IMR-90 (cell line): ENCODE measurements at regions not wholly inside any gene's neighbourhood (a gene's known extent, or its start where the extent isn't known, plus 50 kb on each side); places are given as distances from the start of the nearest gene placed in this dataset.

Experiments used
- ATAC-seq: fragments of 200-7000 bp; cut with Tn5 transposase; 2 replicates; pipeline ENCODE4 v1.9.1; 2020; ENCODE audit warnings: low read depth, mild to moderate bottlenecking, moderate library complexity
- BruUV-seq: library from RNA; stranded (reverse); fragments of 400-500 nt; replicated peaks from 2 replicates; lab custom pipeline; 2021; lab: Mats Ljungman, UMichigan
- CTCF ChIA-PET: fragments of 300-600 bp; formaldehyde crosslinking; extraction: SDS; loops from one replicate; lab custom pipeline; 2021; ENCODE audit warnings: antibody characterized with exemption; lab: Yijun Ruan, JAX
- POLR2A ChIA-PET: fragments of 300-600 bp; sonication (Branson Sonifier 250); formaldehyde crosslinking; loops from one replicate; lab custom pipeline; 2022; ENCODE audit warnings: antibody characterized with exemption; ENCODE audit not compliant: unreplicated experiment; lab: Charles Lee
- DNase-seq: peaks from one replicate; pipeline ENCODE4 v3.0.0; 2013
- H2AFZ ChIP-seq: replicated peaks from 2 replicates; pipeline ENCODE3; 2013; ENCODE audit warnings: low read length, mild to moderate bottlenecking; ENCODE audit not compliant: poor library complexity
- H2AK5ac ChIP-seq: 2 replicates; pipeline ENCODE4 v1.6.1; 2013; ENCODE audit warnings: low read depth, low read length, inconsistent platforms
- H2AK9ac ChIP-seq: replicated peaks from 2 replicates; pipeline ENCODE3; 2013; ENCODE audit warnings: mild to moderate bottlenecking, low read depth, low read length, moderate library complexity; ENCODE audit not compliant: poor library complexity
- H2BK120ac ChIP-seq: 2 replicates; pipeline ENCODE4 v1.6.1; 2013; ENCODE audit warnings: low read depth, low read length, inconsistent platforms
- H2BK15ac ChIP-seq: 3 replicates; pipeline ENCODE4 v1.6.1; 2013; ENCODE audit warnings: low read depth, low read length, inconsistent platforms
- H2BK20ac ChIP-seq: 2 replicates; pipeline ENCODE4 v1.6.1; 2013; ENCODE audit warnings: low read depth, mild to moderate bottlenecking, inconsistent platforms, low read length, moderate library complexity
- H2BK5ac ChIP-seq: 2 replicates; pipeline ENCODE4 v1.6.1; 2013; ENCODE audit warnings: mild to moderate bottlenecking, low read depth, low read length, inconsistent platforms; ENCODE audit not compliant: poor library complexity, severe bottlenecking
- H3K14ac ChIP-seq: replicated peaks from 2 replicates; pipeline ENCODE4 v1.6.1; 2013; ENCODE audit warnings: low read depth, low read length, inconsistent platforms
- H3K18ac ChIP-seq: 2 replicates; pipeline ENCODE4 v1.6.1; 2013; ENCODE audit warnings: low read depth, low read length, control low read depth
- H3K23ac ChIP-seq: 2 replicates; pipeline ENCODE4 v1.6.1; 2013; ENCODE audit warnings: low read depth, low read length, inconsistent platforms
- H3K27ac ChIP-seq: 2 replicates; pipeline ENCODE4 v1.5.1; 2013; ENCODE audit warnings: mild to moderate bottlenecking, control low read depth, low read length; ENCODE audit not compliant: insufficient read depth
- H3K27me3 ChIP-seq: 2 replicates; pipeline ENCODE4 v1.6.1; 2013; ENCODE audit warnings: low read length; ENCODE audit not compliant: control insufficient read depth, insufficient read depth
- H3K36me3 ChIP-seq: 2 replicates; pipeline ENCODE4 v1.6.1; 2013; ENCODE audit warnings: low read length, mixed read lengths; ENCODE audit not compliant: control insufficient read depth, insufficient read depth
- H3K4ac ChIP-seq: 2 replicates; pipeline ENCODE4 v1.6.1; 2013; ENCODE audit warnings: low read depth, low read length, inconsistent platforms
- H3K4me1 ChIP-seq: 2 replicates; pipeline ENCODE4 v1.6.1; 2013; ENCODE audit warnings: low read length, mixed read lengths; ENCODE audit not compliant: control insufficient read depth, insufficient read depth
- H3K4me2 ChIP-seq: 2 replicates; pipeline ENCODE4 v1.6.1; 2013; ENCODE audit warnings: low read depth, mild to moderate bottlenecking, control low read depth, low read length, moderate library complexity
- H3K4me3 ChIP-seq: 2 replicates; pipeline ENCODE4 v1.5.1; 2013; ENCODE audit warnings: low read depth, mild to moderate bottlenecking, control low read depth, low read length, moderate library complexity; ENCODE audit not compliant: insufficient read depth
- H3K56ac ChIP-seq: 2 replicates; pipeline ENCODE4 v1.6.1; 2013; ENCODE audit warnings: low read length, inconsistent platforms; ENCODE audit not compliant: insufficient read depth; ENCODE audit errors: extremely low read depth
- H3K79me1 ChIP-seq, 2 experiments: 2 replicates each; pipeline ENCODE4 v1.6.1; 2013; ENCODE audit warnings: low read length in 2 of 2, inconsistent platforms in 1 of 2, low read depth in 1 of 2
- H3K9ac ChIP-seq: 2 replicates; pipeline ENCODE4 v1.6.1; 2013; ENCODE audit warnings: low read depth, low read length, control low read depth
- H3K9me1 ChIP-seq: 2 replicates; pipeline ENCODE4 v1.6.1; 2013; ENCODE audit warnings: low read length, inconsistent platforms; ENCODE audit not compliant: insufficient read depth
- H3K9me3 ChIP-seq: 2 replicates; pipeline ENCODE4 v1.6.1; 2013; ENCODE audit warnings: low read length; ENCODE audit not compliant: control insufficient read depth, insufficient read depth
- H4K20me1 ChIP-seq: 2 replicates; pipeline ENCODE4 v1.6.1; 2013; ENCODE audit warnings: low read length, inconsistent platforms; ENCODE audit not compliant: insufficient read depth
- H4K5ac ChIP-seq: 2 replicates; pipeline ENCODE4 v1.6.1; 2013; ENCODE audit warnings: mild to moderate bottlenecking, low read depth, low read length, control low read depth
- H4K8ac ChIP-seq, 2 experiments: 2 replicates each; pipeline ENCODE4 v1.6.1; 2013; ENCODE audit warnings: low read depth in 2 of 2, low read length in 2 of 2, control low read depth in 1 of 2, inconsistent platforms in 1 of 2
- H4K91ac ChIP-seq: 2 replicates; pipeline ENCODE4 v1.6.1; 2013; ENCODE audit warnings: low read depth, low read length, inconsistent platforms; ENCODE audit not compliant: insufficient read depth
- MAFK ChIP-seq: IDR thresholded peaks from 2 replicates; pipeline ENCODE4 v1.6.1; 2012; ENCODE audit warnings: low read depth, low read length, improper control_type of control experiment
- RAD21 ChIP-seq: IDR thresholded peaks from 2 replicates; pipeline ENCODE4 v1.6.1; 2012; ENCODE audit warnings: low read length, improper control_type of control experiment
- RFX5 ChIP-seq: IDR thresholded peaks from 2 replicates; pipeline ENCODE4 v1.8.0; 2012; ENCODE audit warnings: low read depth, mild to moderate bottlenecking, low read length, moderate library complexity
- WGBS, 2 experiments: methylation state at CpG; one replicate each; pipeline versions ENCODE4 v1.1.5 to v1.1.7; 2013; ENCODE audit warnings: missing lambda C conversion rate in 2 of 2; ENCODE audit not compliant: insufficient read length in 1 of 2; ENCODE audit errors: extremely low coverage in 2 of 2; 5-methylcytosine and 5-hydroxymethylcytosine counted together
- dilution Hi-C: fragments of 300-500 bp; cut with HindIII; formaldehyde crosslinking; loops from one replicate; pipeline ENCODE4 v1.14.3; 2018; ENCODE audit warnings: low sequenced_read_pairs; ENCODE audit not compliant: unreplicated experiment
- in situ Hi-C: fragments of 300-500 bp; cut with MboI; formaldehyde crosslinking; loops from 3 replicates; pipeline ENCODE4 v1.14.3; 2019; ENCODE audit warnings: low sequenced_read_pairs, inconsistent platforms, mixed read lengths
- intact Hi-C: fragments of 100-400 bp; cut with micrococcal nuclease; formaldehyde crosslinking; loops from 2 replicates; pipeline ENCODE4 v1.10.0; 2022
- TF ChIP-seq, protein P1 (sequence below): conservative IDR thresholded peaks from 2 replicates; pipeline ENCODE4 v1.5.1; 2012; ENCODE audit warnings: mild to moderate bottlenecking, low read depth, low read length, improper control_type of control experiment
- TF ChIP-seq, protein P2 (sequence below): fragments of 150-350 bp; IDR thresholded peaks from 2 replicates; pipeline ENCODE4 v1.6.1; 2016; ENCODE audit warnings: low read depth, mild to moderate bottlenecking, low read length, moderate library complexity, borderline replicate concordance

DNA sequence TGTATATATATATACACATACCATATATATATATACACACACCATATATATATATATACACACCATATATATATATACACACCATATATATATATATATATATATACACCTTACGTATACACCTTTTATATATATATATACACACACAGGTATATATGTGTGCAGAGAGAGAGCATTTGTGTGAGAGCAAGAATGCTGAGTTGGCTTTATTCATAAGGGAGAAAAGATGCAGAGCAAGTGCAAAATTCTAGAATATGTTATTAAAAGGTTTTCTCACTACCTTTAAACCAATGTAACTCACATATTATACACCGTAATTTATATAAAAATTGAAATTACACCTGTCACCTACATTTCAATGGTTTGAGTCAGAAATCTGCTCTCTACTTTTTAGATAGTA lies 107.2 kb upstream of the ALCAM start:
- dilution Hi-C loops, result no loop called here

More for the DNA sequence above, 107.2 kb upstream of the ALCAM start:
- in situ Hi-C loops, result no loop called here
- no peaks in the 10 kb centered on the region for H3K36me3 ChIP-seq
- H2BK20ac ChIP-seq, result no peak overlapping the region
- peaks cover 5% of the 10 kb centered on the region for H3K9me3 ChIP-seq
- ChIA-PET CTCF (no interaction called here), POLR2A (no interaction called here)
- H3K79me1 ChIP-seq, result no peaks in the 10 kb centered on the region
- no peak overlapping the region for H2AK5ac ChIP-seq
- no peak overlapping the region for H3K18ac ChIP-seq
- H2BK120ac ChIP-seq, result no peak overlapping the region
- H4K91ac ChIP-seq, result no peak overlapping the region
- no peak overlapping the region for H3K4ac ChIP-seq
- no peak overlapping the region for H2AK9ac ChIP-seq
- BruUV-seq, result no TSS peak
- no peak overlapping the region for H3K4me3 ChIP-seq
- ATAC-seq (no peak), DNase-seq (no peak)
- no peaks in the 10 kb centered on the region for H3K9me1 ChIP-seq
- no peak overlapping the region for H4K8ac ChIP-seq
- H3K27ac ChIP-seq, result no peak overlapping the region
- no peak overlapping the region for H2BK15ac ChIP-seq
- H3K4me1 ChIP-seq, result no peaks in the 10 kb centered on the region
- no peak overlapping the region for H4K5ac ChIP-seq
- H2AFZ ChIP-seq, result no peak overlapping the region
- no peak overlapping the region for H3K56ac ChIP-seq
- no peak overlapping the region for H3K14ac ChIP-seq
- H4K20me1 ChIP-seq, result no peaks in the 10 kb centered on the region
- H3K27me3 ChIP-seq, result no peaks in the 10 kb centered on the region
- H3K23ac ChIP-seq, result no peak overlapping the region
- WGBS, 2 experiments, result no CpG with 5 or more reads among the region's 2 CpGs
- no peak for TF ChIP-seq RAD21
- peak; percentile 87 for TF ChIP-seq MAFK
- TF ChIP-seq RFX5, result no peak
- TF ChIP-seq, protein P1, sequence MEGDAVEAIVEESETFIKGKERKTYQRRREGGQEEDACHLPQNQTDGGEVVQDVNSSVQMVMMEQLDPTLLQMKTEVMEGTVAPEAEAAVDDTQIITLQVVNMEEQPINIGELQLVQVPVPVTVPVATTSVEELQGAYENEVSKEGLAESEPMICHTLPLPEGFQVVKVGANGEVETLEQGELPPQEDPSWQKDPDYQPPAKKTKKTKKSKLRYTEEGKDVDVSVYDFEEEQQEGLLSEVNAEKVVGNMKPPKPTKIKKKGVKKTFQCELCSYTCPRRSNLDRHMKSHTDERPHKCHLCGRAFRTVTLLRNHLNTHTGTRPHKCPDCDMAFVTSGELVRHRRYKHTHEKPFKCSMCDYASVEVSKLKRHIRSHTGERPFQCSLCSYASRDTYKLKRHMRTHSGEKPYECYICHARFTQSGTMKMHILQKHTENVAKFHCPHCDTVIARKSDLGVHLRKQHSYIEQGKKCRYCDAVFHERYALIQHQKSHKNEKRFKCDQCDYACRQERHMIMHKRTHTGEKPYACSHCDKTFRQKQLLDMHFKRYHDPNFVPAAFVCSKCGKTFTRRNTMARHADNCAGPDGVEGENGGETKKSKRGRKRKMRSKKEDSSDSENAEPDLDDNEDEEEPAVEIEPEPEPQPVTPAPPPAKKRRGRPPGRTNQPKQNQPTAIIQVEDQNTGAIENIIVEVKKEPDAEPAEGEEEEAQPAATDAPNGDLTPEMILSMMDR, result no peak
- TF ChIP-seq, protein P2, sequence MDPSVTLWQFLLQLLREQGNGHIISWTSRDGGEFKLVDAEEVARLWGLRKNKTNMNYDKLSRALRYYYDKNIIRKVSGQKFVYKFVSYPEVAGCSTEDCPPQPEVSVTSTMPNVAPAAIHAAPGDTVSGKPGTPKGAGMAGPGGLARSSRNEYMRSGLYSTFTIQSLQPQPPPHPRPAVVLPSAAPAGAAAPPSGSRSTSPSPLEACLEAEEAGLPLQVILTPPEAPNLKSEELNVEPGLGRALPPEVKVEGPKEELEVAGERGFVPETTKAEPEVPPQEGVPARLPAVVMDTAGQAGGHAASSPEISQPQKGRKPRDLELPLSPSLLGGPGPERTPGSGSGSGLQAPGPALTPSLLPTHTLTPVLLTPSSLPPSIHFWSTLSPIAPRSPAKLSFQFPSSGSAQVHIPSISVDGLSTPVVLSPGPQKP, result no peak
- H3K9ac ChIP-seq, result no peak overlapping the region
- no peak overlapping the region for H2BK5ac ChIP-seq
- H3K4me2 ChIP-seq, result no peak overlapping the region
- intact Hi-C loops, result no loop called here
